HepG2 (cell line): ENCODE measurements at regions not wholly inside any gene's neighbourhood (a gene's known extent, or its start where the extent isn't known, plus 50 kb on each side); places are given as distances from the start of the nearest gene placed in this dataset.

Source experiments
- ASH2L ChIP-seq: fragments of 300-600, 200-600 bp; sonication (generic); IDR thresholded peaks from 2 replicates; pipeline ENCODE4 v1.7.0; 2017; ENCODE audit warnings: low read depth, mild to moderate bottlenecking, moderate library complexity, mixed read lengths, low read length; ENCODE audit not compliant: insufficient read length
- HDAC6 ChIP-seq: fragments of 200-600 bp; sonication (generic); IDR thresholded peaks from 2 replicates; pipeline ENCODE4 v1.7.0; 2017; ENCODE audit warnings: mild to moderate bottlenecking, antibody characterized with exemption, low read length, low read depth
- HIC2 ChIP-seq: sonication (generic); formaldehyde crosslinking; IDR thresholded peaks from 2 replicates; pipeline ENCODE4 v1.9.0; 2022; ENCODE audit warnings: low read depth, missing genetic modification reagents
- MIER2 ChIP-seq: IDR thresholded peaks from 2 replicates; pipeline ENCODE4 v1.6.1; 2016; ENCODE audit warnings: missing biosample characterization, missing genetic modification reagents
- PATZ1 ChIP-seq: sonication (generic); formaldehyde crosslinking; IDR thresholded peaks from 2 replicates; pipeline ENCODE4 v1.4.0; 2020; ENCODE audit warnings: missing genetic modification reagents
- POLR2G ChIP-seq: fragments of 200-400 bp; formaldehyde crosslinking; IDR thresholded peaks from 2 replicates; pipeline ENCODE4 v1.6.1; 2018; ENCODE audit warnings: mild to moderate bottlenecking, low read depth, low read length, moderate library complexity
- RELA ChIP-seq: sonication (generic); formaldehyde crosslinking; IDR thresholded peaks from 2 replicates; pipeline ENCODE4 v1.4.0; 2020; ENCODE audit warnings: missing genetic modification reagents
- ZC3H13 ChIP-seq: sonication (generic); formaldehyde crosslinking; IDR thresholded peaks from 2 replicates; pipeline ENCODE4 v1.8.1; 2023; ENCODE audit warnings: mild to moderate bottlenecking, missing genetic modification reagents, moderate library complexity
- ZKSCAN8 ChIP-seq: IDR thresholded peaks from 2 replicates; pipeline ENCODE4 v1.6.1; 2016; ENCODE audit warnings: borderline replicate concordance, missing genetic modification reagents, missing compliant biosample characterization
- ZNF281 ChIP-seq: sonication (generic); formaldehyde crosslinking; IDR thresholded peaks from 2 replicates; pipeline ENCODE4 v1.4.0; 2020; ENCODE audit warnings: missing genetic modification reagents, borderline replicate concordance
- ZNF652 ChIP-seq: IDR thresholded peaks from 2 replicates; pipeline ENCODE4 v1.6.1; 2016; ENCODE audit warnings: low read depth, borderline replicate concordance
- ZNF761 ChIP-seq: sonication (generic); formaldehyde crosslinking; conservative IDR thresholded peaks from 2 replicates; pipeline ENCODE4 v1.4.0; 2020; ENCODE audit warnings: mild to moderate bottlenecking, missing genetic modification reagents

DNA sequence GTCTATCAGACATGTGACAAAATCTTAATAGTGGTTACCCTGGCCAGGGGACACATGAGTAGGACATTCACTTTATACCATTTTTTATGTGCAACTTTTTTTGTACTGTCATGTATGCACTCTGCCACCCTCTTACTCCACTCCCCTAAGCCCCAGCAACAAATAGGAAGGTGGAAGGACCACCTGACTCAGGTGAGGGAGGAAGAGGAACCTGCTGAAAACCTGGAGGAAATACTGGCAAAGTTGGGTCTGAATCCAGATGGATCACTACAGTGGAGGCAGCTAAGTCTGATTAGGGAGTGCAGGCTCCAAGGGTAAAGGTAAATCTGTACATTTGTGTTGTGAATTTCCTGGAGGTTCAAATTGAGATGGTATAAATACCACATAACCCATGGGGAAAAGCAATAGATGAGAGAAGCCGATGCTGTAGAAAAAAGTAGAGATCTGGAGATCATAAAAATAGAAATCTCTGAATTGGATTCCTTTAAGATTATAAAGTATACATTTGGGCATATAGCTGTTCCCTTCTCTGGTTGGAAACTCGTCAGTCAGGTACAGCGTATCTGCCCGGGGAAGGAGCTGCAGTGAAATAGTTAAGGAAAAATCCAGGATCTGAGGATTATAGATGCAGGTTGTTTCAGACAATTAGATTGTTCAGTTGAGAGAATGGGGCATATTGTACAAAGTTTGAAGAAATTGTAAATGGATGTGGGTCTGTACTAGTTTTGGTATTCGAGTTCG lies 52.2 kb upstream of the OR9Q1 start (continued):
- TF ChIP-seq ZNF281 (CRISPR knock-in tag) (no peak), ASH2L (peak; percentile 20), PATZ1 (0 out of 2 replicates have a peak, but pooled peaks have one; percentile 2), RELA (CRISPR knock-in tag) (no peak), ZNF761 (CRISPR knock-in tag) (no peak), HIC2 (CRISPR knock-in tag) (no peak), ZC3H13 (CRISPR knock-in tag) (no peak), ZNF652 (CRISPR knock-in tag) (peak; percentile 93), MIER2 (no peak), POLR2G (peak; percentile 58; the same call in 1 of the 2 replicates), ZKSCAN8 (CRISPR knock-in tag) (peak; percentile 13; the same call in 1 of the 2 replicates), HDAC6 (no peak)
